ENCODE measurements at regions not wholly inside any gene's neighbourhood (a gene's known extent, or its start where the extent isn't known, plus 50 kb on each side); places are given as distances from the start of the nearest gene placed in this dataset.

DNA sequence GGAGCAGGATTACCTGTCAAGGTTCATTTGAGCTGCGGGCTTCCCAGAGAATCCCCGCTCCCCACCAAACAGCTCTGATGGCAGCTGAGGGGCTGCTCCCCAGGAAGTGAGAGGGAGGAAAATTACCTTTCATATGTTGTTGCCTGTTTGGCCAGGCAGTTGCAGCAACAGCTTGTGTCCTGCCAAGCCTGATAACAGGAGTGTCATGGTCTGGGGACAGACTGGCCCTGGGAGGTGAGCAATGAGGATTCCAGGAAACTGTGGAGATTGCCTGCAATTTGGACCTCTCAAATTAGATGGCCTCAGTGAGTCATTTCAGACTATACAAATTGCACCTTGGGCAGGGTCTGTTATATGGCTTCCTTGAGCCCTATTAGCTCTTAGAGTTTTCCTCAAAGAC, 189.3 kb downstream of the PTPRU start:
- Histone ChIP-seq H3K9me3 (ENCODE audit: control insufficient read depth in 1 of 2, low read length in 2 of 2) (peaks cover under 1 to 1% of the 10 kb centered on the region in 2 donors), H3K4me1 (ENCODE audit: control insufficient read depth in 1 of 2, insufficient read depth in 2 of 2, low read length in 2 of 2) (no peaks in the 10 kb centered on the region), H3K27ac (ENCODE audit: low read depth, low read length) (no peak overlapping the region), H3K27me3 (ENCODE audit: control insufficient read depth in 1 of 2, insufficient read depth in 2 of 2, low read length in 2 of 2) (peaks cover 0 to 3% of the 10 kb centered on the region in 2 donors), H3K36me3 (ENCODE audit: control insufficient read depth in 1 of 2, insufficient read depth in 2 of 2, low read length in 2 of 2) (no peaks in the 10 kb centered on the region), H3K4me3 (ENCODE audit: low read depth in 1 of 2, low read length in 2 of 2) (no peak overlapping the region), H3K9ac (ENCODE audit: low read depth in 1 of 2, low read length in 2 of 2) (no peak overlapping the region)

DNA sequence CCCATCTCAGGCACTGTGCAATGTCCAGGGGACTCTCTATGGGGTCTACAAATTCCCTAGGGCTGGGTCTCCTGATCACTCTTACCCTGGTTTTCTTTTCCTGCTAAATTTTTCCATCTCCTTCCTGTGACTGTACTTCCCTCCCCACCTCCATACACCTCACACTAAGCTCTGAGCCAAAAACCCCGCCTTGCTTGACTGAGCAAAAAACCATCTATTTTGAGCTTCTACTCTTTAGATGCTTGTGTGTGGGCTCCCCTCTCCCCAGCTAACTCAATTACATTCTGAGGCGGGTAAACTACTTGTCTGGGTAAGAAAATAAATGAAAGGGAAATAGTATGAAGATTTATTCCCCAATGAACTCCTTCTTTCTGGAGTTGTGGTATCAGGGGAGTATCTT, 187.9 kb downstream of the PTPRU start:
- Histone ChIP-seq H3K9me3 (ENCODE audit: control insufficient read depth in 1 of 2, low read length in 2 of 2) (no peaks in the 10 kb centered on the region), H3K4me3 (ENCODE audit: low read depth in 1 of 2, low read length in 2 of 2) (no peak overlapping the region), H3K4me1 (ENCODE audit: control insufficient read depth in 1 of 2, insufficient read depth in 2 of 2, low read length in 2 of 2) (no peaks in the 10 kb centered on the region), H3K36me3 (ENCODE audit: control insufficient read depth in 1 of 2, insufficient read depth in 2 of 2, low read length in 2 of 2) (no peaks in the 10 kb centered on the region), H3K9ac (ENCODE audit: low read depth in 1 of 2, low read length in 2 of 2) (no peak overlapping the region), H3K27me3 (ENCODE audit: control insufficient read depth in 1 of 2, insufficient read depth in 2 of 2, low read length in 2 of 2) (peaks cover 0 to 3% of the 10 kb centered on the region in 2 donors), H3K27ac (ENCODE audit: low read depth, low read length) (no peak overlapping the region)

DNA sequence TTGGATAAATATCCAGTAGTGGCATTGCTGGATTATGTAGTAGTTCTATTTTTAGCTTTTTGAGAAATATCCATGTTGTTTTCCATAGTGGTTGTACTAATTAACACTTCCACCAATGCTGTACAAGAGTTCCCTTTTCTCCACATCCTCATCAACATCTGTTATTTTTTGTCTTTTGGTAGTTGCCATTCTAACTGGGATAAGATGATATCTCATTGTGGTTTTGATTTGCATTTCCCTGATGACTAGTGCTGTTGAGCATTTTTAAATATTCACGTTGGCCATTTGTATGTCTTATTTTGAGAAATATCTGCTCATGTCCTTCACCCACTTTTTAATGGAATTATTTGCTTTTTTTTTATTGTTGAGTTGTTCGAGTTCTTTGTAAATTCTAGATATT, 183.9 kb downstream of the PTPRU start:
- Histone ChIP-seq H3K36me3 (ENCODE audit: control insufficient read depth in 1 of 2, insufficient read depth in 2 of 2, low read length in 2 of 2) (no peaks in the 10 kb centered on the region), H3K9me3 (ENCODE audit: control insufficient read depth in 1 of 2, low read length in 2 of 2) (no peaks in the 10 kb centered on the region), H3K27ac (ENCODE audit: low read depth, low read length) (no peak overlapping the region), H3K4me1 (ENCODE audit: control insufficient read depth in 1 of 2, insufficient read depth in 2 of 2, low read length in 2 of 2) (no peaks in the 10 kb centered on the region), H3K4me3 (ENCODE audit: low read depth in 1 of 2, low read length in 2 of 2) (no peak overlapping the region), H3K9ac (ENCODE audit: low read depth in 1 of 2, low read length in 2 of 2) (no peak overlapping the region), H3K27me3 (ENCODE audit: control insufficient read depth in 1 of 2, insufficient read depth in 2 of 2, low read length in 2 of 2) (peaks cover 0 to 6% of the 10 kb centered on the region in 2 donors)

DNA sequence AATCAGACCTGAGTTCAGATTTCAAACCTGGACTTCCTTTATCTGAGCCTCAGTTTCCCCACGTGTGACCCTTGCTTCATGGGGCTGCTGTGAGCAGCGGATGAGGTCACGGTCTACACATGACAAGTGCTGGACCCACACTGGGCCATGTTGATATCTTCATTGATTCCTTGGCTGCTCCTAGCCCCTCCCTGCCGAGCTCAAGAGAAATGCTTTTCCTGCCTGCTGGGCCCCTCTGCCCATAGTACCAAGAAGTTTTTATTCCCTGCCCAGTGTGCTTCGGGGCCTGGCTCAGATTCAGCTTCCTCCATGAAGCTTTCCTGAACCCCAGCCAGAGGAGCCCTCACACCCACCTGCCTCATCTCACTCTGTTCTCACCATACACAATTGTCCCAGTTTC, 181.6 kb downstream of the PTPRU start:
- H3K9me3 ChIP-seq (ENCODE audit: control insufficient read depth in 1 of 2, low read length in 2 of 2) = no peaks in the 10 kb centered on the region
- no peak overlapping the region for H3K4me3 ChIP-seq (ENCODE audit: low read depth in 1 of 2, low read length in 2 of 2)
- H3K27me3 ChIP-seq (ENCODE audit: control insufficient read depth in 1 of 2, insufficient read depth in 2 of 2, low read length in 2 of 2) = peaks cover 0 to 3% of the 10 kb centered on the region in 2 donors
- H3K36me3 ChIP-seq (ENCODE audit: control insufficient read depth in 1 of 2, insufficient read depth in 2 of 2, low read length in 2 of 2) = no peaks in the 10 kb centered on the region
- no peak overlapping the region for H3K27ac ChIP-seq (ENCODE audit: low read depth, low read length)
- H3K4me1 ChIP-seq (ENCODE audit: control insufficient read depth in 1 of 2, insufficient read depth in 2 of 2, low read length in 2 of 2) = no peaks in the 10 kb centered on the region
- no peak overlapping the region for H3K9ac ChIP-seq (ENCODE audit: low read depth in 1 of 2, low read length in 2 of 2)

DNA sequence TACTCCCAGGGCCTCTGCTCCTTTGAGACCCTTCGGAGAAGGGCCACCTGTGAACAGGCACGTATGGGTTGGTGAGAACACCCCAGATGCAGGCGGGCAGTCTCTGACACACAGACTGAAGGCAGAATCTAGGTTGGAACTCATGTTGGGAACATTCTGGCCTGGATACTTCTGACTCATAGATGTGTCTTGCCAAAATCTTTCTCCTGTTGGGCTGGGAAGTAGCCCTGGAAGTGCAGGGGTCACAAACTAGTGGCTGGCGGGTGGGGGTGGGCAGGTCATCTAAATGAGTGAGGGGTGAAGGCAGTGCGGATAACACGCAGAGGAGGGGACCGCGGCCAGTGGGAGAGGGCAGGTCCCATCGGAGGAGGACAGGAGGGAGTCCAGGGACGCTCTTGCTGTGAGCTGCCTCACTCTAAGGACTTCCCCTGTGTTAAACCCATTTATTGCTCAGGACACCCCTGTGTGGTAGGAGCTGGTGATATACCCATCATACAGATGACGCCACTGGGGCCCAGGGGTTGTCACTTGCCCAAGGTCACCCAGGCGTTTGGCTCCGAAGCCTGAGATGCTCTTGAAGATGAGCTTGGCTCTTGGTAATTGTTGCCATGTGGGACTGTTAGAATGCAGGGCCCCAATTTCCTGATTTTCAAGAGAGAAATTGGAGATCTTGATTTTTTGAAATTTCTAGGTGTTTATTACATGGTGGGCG, 181.0 kb downstream of the PTPRU start:
- Histone ChIP-seq H3K4me1 (ENCODE audit: control insufficient read depth in 1 of 2, insufficient read depth in 2 of 2, low read length in 2 of 2) (no peaks in the 10 kb centered on the region), H3K9ac (ENCODE audit: low read depth in 1 of 2, low read length in 2 of 2) (no peak overlapping the region), H3K36me3 (ENCODE audit: control insufficient read depth in 1 of 2, insufficient read depth in 2 of 2, low read length in 2 of 2) (no peaks in the 10 kb centered on the region), H3K4me3 (ENCODE audit: low read depth in 1 of 2, low read length in 2 of 2) (no peak overlapping the region), H3K9me3 (ENCODE audit: control insufficient read depth in 1 of 2, low read length in 2 of 2) (no peaks in the 10 kb centered on the region), H3K27me3 (ENCODE audit: control insufficient read depth in 1 of 2, insufficient read depth in 2 of 2, low read length in 2 of 2) (peaks cover 0 to 3% of the 10 kb centered on the region in 2 donors), H3K27ac (ENCODE audit: low read depth, low read length) (no peak overlapping the region)

DNA sequence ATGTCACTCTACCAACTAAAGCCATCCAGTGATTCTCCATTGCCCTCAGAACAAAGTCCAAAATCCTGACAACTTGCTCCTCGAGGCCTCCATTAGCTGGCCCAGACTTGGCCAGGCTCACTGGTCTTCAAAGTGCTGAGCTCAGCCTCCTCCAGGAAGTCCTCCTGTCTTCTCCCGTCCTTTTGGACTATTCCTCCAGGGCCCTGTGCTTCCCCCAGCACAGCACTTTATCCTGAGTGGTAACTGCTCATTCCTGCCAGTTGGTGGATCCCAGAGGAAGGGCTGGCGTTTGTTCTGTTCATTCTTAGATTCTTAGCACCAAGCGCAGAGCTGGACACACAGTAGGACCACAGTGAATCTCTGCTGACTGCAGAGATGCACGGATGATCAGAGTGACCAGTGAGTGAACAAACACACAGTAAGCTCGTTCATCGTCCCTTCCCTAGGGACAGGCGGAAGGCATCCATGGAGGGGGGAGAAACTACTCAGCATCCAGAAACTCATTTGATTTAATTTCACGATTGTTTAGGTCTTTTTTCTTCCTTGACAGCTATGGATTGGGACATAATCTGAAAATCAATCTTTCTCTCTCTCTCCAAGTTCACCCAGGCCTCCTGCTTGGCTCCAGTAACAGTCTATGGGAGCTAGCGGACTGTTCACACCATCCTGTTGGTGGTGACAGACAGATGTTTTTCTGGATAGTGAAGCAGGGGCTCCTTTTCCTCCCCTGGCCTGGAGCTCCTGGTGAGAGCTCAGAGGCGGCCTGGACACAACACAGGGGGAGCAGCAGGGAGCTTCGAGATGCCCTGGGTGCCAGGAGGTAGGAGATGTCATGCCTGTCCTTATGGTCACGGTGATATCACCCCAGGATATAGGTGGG, 180.2 kb downstream of the PTPRU start:
- no peaks in the 10 kb centered on the region for H3K9me3 ChIP-seq (ENCODE audit: control insufficient read depth in 1 of 2, low read length in 2 of 2)
- H3K27me3 ChIP-seq (ENCODE audit: control insufficient read depth in 1 of 2, insufficient read depth in 2 of 2, low read length in 2 of 2) = peaks cover 0 to 3% of the 10 kb centered on the region in 2 donors
- no peak overlapping the region for H3K27ac ChIP-seq (ENCODE audit: low read depth, low read length)
- H3K4me1 ChIP-seq (ENCODE audit: control insufficient read depth in 1 of 2, insufficient read depth in 2 of 2, low read length in 2 of 2) = no peaks in the 10 kb centered on the region
- H3K4me3 ChIP-seq (ENCODE audit: low read depth in 1 of 2, low read length in 2 of 2) = no peak overlapping the region
- H3K9ac ChIP-seq (ENCODE audit: low read depth in 1 of 2, low read length in 2 of 2) = no peak overlapping the region
- no peaks in the 10 kb centered on the region for H3K36me3 ChIP-seq (ENCODE audit: control insufficient read depth in 1 of 2, insufficient read depth in 2 of 2, low read length in 2 of 2)

DNA sequence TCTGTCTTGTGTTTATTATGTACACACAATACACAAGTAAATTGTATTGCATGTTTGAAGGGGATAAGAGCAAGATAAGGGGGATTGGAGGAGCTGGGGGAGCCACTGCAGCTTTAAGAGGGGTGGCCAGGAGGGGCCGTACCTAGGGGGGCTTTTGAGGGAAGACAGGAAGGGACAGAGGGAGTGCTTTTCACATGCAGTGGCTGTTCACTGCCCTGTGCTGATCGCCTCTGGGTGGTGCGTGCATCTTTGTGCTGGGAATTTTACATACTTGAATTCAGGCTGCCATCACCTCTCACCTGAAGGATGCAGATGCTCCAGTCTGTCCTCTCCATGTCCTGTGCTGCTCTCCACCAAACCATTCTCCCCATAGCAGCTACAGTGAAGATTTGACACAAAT, 179.5 kb downstream of the PTPRU start:
- Histone ChIP-seq H3K4me1 (ENCODE audit: control insufficient read depth in 1 of 2, insufficient read depth in 2 of 2, low read length in 2 of 2) (no peaks in the 10 kb centered on the region), H3K27me3 (ENCODE audit: control insufficient read depth in 1 of 2, insufficient read depth in 2 of 2, low read length in 2 of 2) (peaks cover 0 to 3% of the 10 kb centered on the region in 2 donors), H3K9ac (ENCODE audit: low read depth in 1 of 2, low read length in 2 of 2) (no peak overlapping the region), H3K4me3 (ENCODE audit: low read depth in 1 of 2, low read length in 2 of 2) (no peak overlapping the region), H3K27ac (ENCODE audit: low read depth, low read length) (no peak overlapping the region), H3K36me3 (ENCODE audit: control insufficient read depth in 1 of 2, insufficient read depth in 2 of 2, low read length in 2 of 2) (no peaks in the 10 kb centered on the region), H3K9me3 (ENCODE audit: control insufficient read depth in 1 of 2, low read length in 2 of 2) (no peaks in the 10 kb centered on the region)

DNA sequence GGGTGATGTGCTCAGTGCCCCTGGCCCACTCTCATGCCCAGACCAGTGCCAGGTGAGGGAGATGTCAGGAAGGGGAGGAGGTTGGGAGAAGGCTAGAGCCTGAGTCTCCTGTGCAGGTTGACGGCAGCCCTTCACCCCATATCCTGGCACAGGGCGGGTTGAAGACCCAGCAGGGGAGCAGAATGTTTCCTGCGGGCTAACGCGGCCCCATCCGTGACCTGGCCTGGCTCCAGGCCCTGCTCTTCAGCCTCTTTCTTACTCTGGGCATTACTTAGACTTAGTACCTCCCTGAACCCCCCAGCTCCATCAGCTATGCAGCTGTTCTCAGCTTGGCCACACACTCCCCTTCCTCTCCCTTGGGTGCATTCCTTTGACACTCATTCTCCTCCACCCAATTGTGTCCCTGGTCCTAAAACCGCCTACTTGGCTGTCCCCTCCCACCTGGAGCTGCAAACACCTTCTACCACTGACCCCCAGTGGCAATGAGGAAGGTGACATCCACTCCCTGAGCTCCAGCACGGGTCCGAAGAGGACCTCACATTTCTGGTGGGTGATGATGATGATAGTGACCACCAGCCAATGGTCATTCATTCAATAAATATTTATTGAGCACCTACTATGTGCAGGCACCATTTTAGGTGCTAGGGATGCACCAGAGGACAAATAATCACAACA, 179.0 kb downstream of the PTPRU start:
- no peaks in the 10 kb centered on the region for H3K36me3 ChIP-seq (ENCODE audit: control insufficient read depth in 1 of 2, insufficient read depth in 2 of 2, low read length in 2 of 2)
- H3K4me1 ChIP-seq (ENCODE audit: control insufficient read depth in 1 of 2, insufficient read depth in 2 of 2, low read length in 2 of 2) = no peaks in the 10 kb centered on the region
- peaks cover 0 to 3% of the 10 kb centered on the region in 2 donors for H3K27me3 ChIP-seq (ENCODE audit: control insufficient read depth in 1 of 2, insufficient read depth in 2 of 2, low read length in 2 of 2)
- no peak overlapping the region for H3K9ac ChIP-seq (ENCODE audit: low read depth in 1 of 2, low read length in 2 of 2)
- H3K27ac ChIP-seq (ENCODE audit: low read depth, low read length) = no peak overlapping the region
- no peak overlapping the region for H3K4me3 ChIP-seq (ENCODE audit: low read depth in 1 of 2, low read length in 2 of 2)
- no peaks in the 10 kb centered on the region for H3K9me3 ChIP-seq (ENCODE audit: control insufficient read depth in 1 of 2, low read length in 2 of 2)

DNA sequence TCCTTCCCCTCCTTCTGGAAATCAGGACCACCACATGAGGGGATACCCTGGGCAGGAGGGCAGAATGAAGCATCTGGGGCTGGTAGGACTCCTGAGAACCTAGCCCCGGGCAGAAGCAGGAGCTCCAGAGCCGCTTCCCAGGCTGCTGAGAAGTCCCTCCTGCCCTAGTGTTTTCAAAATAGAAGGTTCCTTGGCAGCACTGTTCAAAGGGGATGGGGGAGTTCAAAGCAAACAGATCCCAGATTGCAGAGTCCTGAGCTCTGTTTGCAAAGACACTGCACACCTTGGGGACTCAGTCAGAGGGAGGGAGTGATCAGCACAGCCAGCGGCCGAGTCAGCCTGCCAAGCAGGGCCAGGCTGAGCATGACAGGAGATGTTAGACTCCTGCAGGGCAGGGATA, 177.8 kb downstream of the PTPRU start:
- Histone ChIP-seq H3K27me3 (ENCODE audit: control insufficient read depth in 1 of 2, insufficient read depth in 2 of 2, low read length in 2 of 2) (peaks cover 0 to 3% of the 10 kb centered on the region in 2 donors), H3K9ac (ENCODE audit: low read depth in 1 of 2, low read length in 2 of 2) (no peak overlapping the region)

DNA sequence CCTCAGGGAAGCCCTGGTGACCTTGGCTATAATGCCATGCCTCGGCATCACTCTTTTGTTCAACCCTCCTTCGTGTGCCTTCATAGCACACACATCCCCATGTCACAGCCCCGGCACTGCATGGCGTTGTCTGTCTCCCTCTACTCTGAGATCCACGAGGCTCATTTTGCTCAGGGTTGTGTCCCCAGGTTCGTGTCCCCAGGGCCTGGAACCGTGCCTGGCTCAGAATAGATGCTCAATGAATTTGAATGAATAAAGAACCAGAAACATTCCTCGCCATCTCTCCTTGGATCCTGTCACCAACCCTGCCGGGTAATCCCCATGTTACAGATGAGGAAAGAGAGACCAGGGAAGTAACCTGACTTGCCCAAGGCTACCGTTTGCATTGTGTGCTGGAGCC, 177.3 kb downstream of the PTPRU start:
- Histone ChIP-seq H3K36me3 (ENCODE audit: control insufficient read depth in 1 of 2, insufficient read depth in 2 of 2, low read length in 2 of 2) (no peaks in the 10 kb centered on the region), H3K9me3 (ENCODE audit: control insufficient read depth in 1 of 2, low read length in 2 of 2) (no peaks in the 10 kb centered on the region), H3K27me3 (ENCODE audit: control insufficient read depth in 1 of 2, insufficient read depth in 2 of 2, low read length in 2 of 2) (peaks cover 0 to 3% of the 10 kb centered on the region in 2 donors), H3K4me3 (ENCODE audit: low read depth in 1 of 2, low read length in 2 of 2) (no peak overlapping the region), H3K4me1 (ENCODE audit: control insufficient read depth in 1 of 2, insufficient read depth in 2 of 2, low read length in 2 of 2) (no peaks in the 10 kb centered on the region), H3K27ac (ENCODE audit: low read depth, low read length) (no peak overlapping the region), H3K9ac (ENCODE audit: low read depth in 1 of 2, low read length in 2 of 2) (no peak overlapping the region)

More for the DNA sequence above, 177.8 kb downstream of the PTPRU start:
- Histone ChIP-seq H3K36me3 (ENCODE audit: control insufficient read depth in 1 of 2, insufficient read depth in 2 of 2, low read length in 2 of 2) (no peaks in the 10 kb centered on the region), H3K27ac (ENCODE audit: low read depth, low read length) (no peak overlapping the region), H3K4me1 (ENCODE audit: control insufficient read depth in 1 of 2, insufficient read depth in 2 of 2, low read length in 2 of 2) (no peaks in the 10 kb centered on the region), H3K4me3 (ENCODE audit: low read depth in 1 of 2, low read length in 2 of 2) (no peak overlapping the region), H3K9me3 (ENCODE audit: control insufficient read depth in 1 of 2, low read length in 2 of 2) (no peaks in the 10 kb centered on the region)

Measured in duodenal mucosa (tissue), 2 donors.